ENCODE measurements at regions not wholly inside any gene's neighbourhood (a gene's known extent, or its start where the extent isn't known, plus 50 kb on each side); places are given as distances from the start of the nearest gene placed in this dataset.
"Not testable (repeated sequence)": the region's sequence is repeated elsewhere in the genome, so short reads cannot be mapped to it uniquely, and the experiment has no call there.

DNA sequence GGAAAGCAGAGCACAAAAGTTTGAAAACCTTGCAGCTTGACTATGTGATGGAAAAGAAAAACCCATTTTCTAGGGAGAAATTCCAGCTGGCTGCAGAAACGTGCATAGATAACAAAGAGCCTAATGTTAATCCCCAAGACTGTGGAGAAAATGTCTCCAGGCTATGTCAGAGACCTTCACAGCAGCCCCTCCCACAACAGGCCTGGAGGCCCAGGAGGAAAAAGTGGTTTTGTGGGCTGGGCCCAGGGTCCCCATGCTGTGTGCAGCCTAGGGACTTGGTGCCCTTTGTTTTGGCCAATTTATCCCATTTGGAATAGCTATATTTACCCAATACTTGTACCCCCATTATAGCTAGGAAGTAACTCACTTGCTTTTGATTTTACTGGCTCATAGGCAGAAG is 484.1 kb upstream of the HTR1E start:
- no peak overlapping the region for H3K27ac Mint-ChIP-seq
- no peak for ATAC-seq (replicated peaks in 1 of 4)
- H3K27ac ChIP-seq (ENCODE audit: low read length): no peak overlapping the region
- no peak overlapping the region for H3K4me3 ChIP-seq (ENCODE audit: control insufficient read depth in 1 of 2, extremely low read depth in 1 of 2, low read length in 1 of 2)
- no peaks in the 10 kb centered on the region for H3K36me3 Mint-ChIP-seq
- H3K36me3 ChIP-seq (ENCODE audit: control insufficient read depth in 2 of 2, extremely low read depth in 1 of 2, insufficient read depth in 1 of 2, low read length in 1 of 2): no peaks in the 10 kb centered on the region
- peaks cover 2% of the 10 kb centered on the region for H3K9me3 ChIP-seq
- ChIA-PET CTCF (no interaction called here), POLR2A (no interaction called here)
- H3K4me1 Mint-ChIP-seq: no peaks in the 10 kb centered on the region
- H3K4me3 Mint-ChIP-seq: no peak overlapping the region
- H3K9me3 Mint-ChIP-seq: peaks cover 9 to 24% (median 17%) of the 10 kb centered on the region in 3 donors
- no peaks in the 10 kb centered on the region for H3K27me3 Mint-ChIP-seq
- H3K4me1 ChIP-seq (ENCODE audit: control insufficient read depth in 1 of 2, extremely low read depth in 1 of 2, insufficient read depth in 2 of 2, low read length in 2 of 2): no peaks in the 10 kb centered on the region
- no CpG with 5 or more reads among the region's 1 CpG for WGBS (ENCODE audit: insufficient coverage)
- H3K27me3 ChIP-seq (replicated peaks in 1 of 2; ENCODE audit: control insufficient read depth in 2 of 2, extremely low read depth in 1 of 2, insufficient read depth in 2 of 2, low read length in 1 of 2): no peaks in the 10 kb centered on the region
- DNase-seq: no peak

DNA sequence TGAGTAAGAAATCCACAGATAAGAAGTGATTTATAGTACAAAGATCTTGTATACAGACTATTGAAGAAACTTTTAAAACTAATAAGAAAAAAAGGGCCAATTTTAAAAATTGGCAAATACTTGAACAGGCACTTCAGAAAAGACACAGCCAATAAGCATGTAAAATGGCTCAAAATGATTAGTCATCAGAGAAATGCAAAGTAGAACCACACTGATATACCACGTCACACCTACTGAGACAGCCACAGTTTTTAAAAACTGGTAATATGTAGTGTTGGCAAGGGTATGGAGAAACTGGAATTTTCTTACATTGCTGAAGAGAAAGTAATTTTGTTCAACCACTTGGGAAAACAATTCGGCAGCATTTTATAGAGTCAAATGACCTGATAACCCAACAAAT is 488.9 kb upstream of the HTR1E start:
- CTCF ChIA-PET: no interaction called here
- no peak overlapping the region for H3K4me3 ChIP-seq (ENCODE audit: control insufficient read depth in 1 of 2, extremely low read depth in 1 of 2, low read length in 1 of 2)
- peaks cover 7 to 14% (median 13%) of the 10 kb centered on the region in 3 donors for H3K9me3 Mint-ChIP-seq
- H3K27ac ChIP-seq (ENCODE audit: low read length): no peak overlapping the region
- H3K27me3 Mint-ChIP-seq: no peaks in the 10 kb centered on the region
- H3K4me3 Mint-ChIP-seq: no peak overlapping the region
- no peaks in the 10 kb centered on the region for H3K36me3 ChIP-seq (ENCODE audit: control insufficient read depth in 2 of 2, extremely low read depth in 1 of 2, insufficient read depth in 1 of 2, low read length in 1 of 2)
- H3K4me1 Mint-ChIP-seq: no peaks in the 10 kb centered on the region
- H3K4me1 ChIP-seq (ENCODE audit: control insufficient read depth in 1 of 2, extremely low read depth in 1 of 2, insufficient read depth in 2 of 2, low read length in 2 of 2): no peaks in the 10 kb centered on the region
- POLR2A ChIA-PET: no interaction called here
- ATAC-seq (replicated peaks in 1 of 4) (no peak), DNase-seq (no peak)
- no peaks in the 10 kb centered on the region for H3K27me3 ChIP-seq (replicated peaks in 1 of 2; ENCODE audit: control insufficient read depth in 2 of 2, extremely low read depth in 1 of 2, insufficient read depth in 2 of 2, low read length in 1 of 2)
- H3K27ac Mint-ChIP-seq: no peak overlapping the region
- H3K36me3 Mint-ChIP-seq: no peaks in the 10 kb centered on the region
- no CpG with 5 or more reads among the region's 2 CpGs for WGBS (ENCODE audit: insufficient coverage)
- H3K9me3 ChIP-seq: no peaks in the 10 kb centered on the region

DNA sequence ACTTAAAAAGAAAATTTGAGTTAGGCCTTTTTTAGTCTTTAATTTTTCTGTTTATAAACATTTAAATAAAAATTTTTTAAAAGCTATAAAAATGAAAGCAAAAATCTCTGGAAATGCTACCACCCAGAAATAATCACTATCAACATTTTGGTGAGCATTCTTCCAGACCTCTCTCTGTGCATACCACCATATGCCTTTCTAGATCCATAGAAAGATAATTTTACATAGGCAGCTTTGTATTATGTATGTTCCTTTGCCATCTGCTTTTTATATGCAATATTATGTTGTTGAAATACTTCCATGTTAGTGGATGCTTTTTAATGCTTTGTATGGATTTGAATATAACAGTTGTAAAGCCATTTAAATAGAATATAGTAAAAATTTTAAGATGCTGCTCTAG is 496.7 kb upstream of the HTR1E start:
- Mint-ChIP-seq H3K4me1 (no peaks in the 10 kb centered on the region), H3K27ac (no peak overlapping the region), H3K9me3 (peaks cover 0 to 11% (median 0%) of the 10 kb centered on the region in 3 donors), H3K4me3 (no peak overlapping the region), H3K36me3 (no peaks in the 10 kb centered on the region), H3K27me3 (no peaks in the 10 kb centered on the region)
- ATAC-seq (replicated peaks in 1 of 4): no peak
- Histone ChIP-seq H3K4me1 (ENCODE audit: control insufficient read depth in 1 of 2, extremely low read depth in 1 of 2, insufficient read depth in 2 of 2, low read length in 2 of 2) (no peaks in the 10 kb centered on the region), H3K27ac (ENCODE audit: low read length) (no peak overlapping the region), H3K36me3 (ENCODE audit: control insufficient read depth in 2 of 2, extremely low read depth in 1 of 2, insufficient read depth in 1 of 2, low read length in 1 of 2) (no peaks in the 10 kb centered on the region), H3K4me3 (ENCODE audit: control insufficient read depth in 1 of 2, extremely low read depth in 1 of 2, low read length in 1 of 2) (no peak overlapping the region), H3K27me3 (replicated peaks in 1 of 2; ENCODE audit: control insufficient read depth in 2 of 2, extremely low read depth in 1 of 2, insufficient read depth in 2 of 2, low read length in 1 of 2) (no peaks in the 10 kb centered on the region), H3K9me3 (no peaks in the 10 kb centered on the region)
- no peak for DNase-seq
- CTCF ChIA-PET: no interaction called here
- POLR2A ChIA-PET: no interaction called here

DNA sequence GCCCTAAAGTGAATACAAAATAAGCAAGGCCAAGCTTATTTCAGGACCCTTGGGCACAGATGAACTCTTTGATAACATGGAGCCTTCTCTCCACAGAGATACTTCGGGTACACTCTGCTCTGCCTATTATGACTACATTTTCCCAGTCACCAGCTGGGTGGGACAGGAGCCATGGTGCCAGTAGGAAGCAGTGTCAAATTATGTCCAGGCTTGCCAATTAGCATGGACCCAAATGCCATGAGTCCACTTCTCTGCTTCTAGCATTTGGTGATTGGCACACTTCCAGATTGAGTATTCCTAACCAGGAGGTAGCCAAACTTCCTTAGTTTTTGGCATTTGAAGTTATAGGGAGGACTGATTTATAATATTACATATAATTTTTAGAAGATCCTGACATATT is 513.8 kb upstream of the HTR1E start:
- Histone ChIP-seq H3K4me1 (ENCODE audit: control insufficient read depth in 1 of 2, extremely low read depth in 1 of 2, insufficient read depth in 2 of 2, low read length in 2 of 2) (no peaks in the 10 kb centered on the region), H3K27ac (ENCODE audit: low read length) (no peak overlapping the region), H3K27me3 (replicated peaks in 1 of 2; ENCODE audit: control insufficient read depth in 2 of 2, extremely low read depth in 1 of 2, insufficient read depth in 2 of 2, low read length in 1 of 2) (no peaks in the 10 kb centered on the region), H3K4me3 (ENCODE audit: control insufficient read depth in 1 of 2, extremely low read depth in 1 of 2, low read length in 1 of 2) (no peak overlapping the region), H3K9me3 (no peaks in the 10 kb centered on the region), H3K36me3 (ENCODE audit: control insufficient read depth in 2 of 2, extremely low read depth in 1 of 2, insufficient read depth in 1 of 2, low read length in 1 of 2) (no peaks in the 10 kb centered on the region)
- Mint-ChIP-seq H3K4me1 (no peaks in the 10 kb centered on the region), H3K4me3 (no peak overlapping the region), H3K36me3 (no peaks in the 10 kb centered on the region), H3K27me3 (no peaks in the 10 kb centered on the region), H3K27ac (no peak overlapping the region), H3K9me3 (peaks cover 0 to 5% (median 4%) of the 10 kb centered on the region in 3 donors)
- ChIA-PET POLR2A (no interaction called here), CTCF (no interaction called here)
- 67% methylated on average over 1 of the region's 1 CpG for WGBS (ENCODE audit: insufficient coverage)
- ATAC-seq (replicated peaks in 1 of 4): no peak
- DNase-seq: no peak

DNA sequence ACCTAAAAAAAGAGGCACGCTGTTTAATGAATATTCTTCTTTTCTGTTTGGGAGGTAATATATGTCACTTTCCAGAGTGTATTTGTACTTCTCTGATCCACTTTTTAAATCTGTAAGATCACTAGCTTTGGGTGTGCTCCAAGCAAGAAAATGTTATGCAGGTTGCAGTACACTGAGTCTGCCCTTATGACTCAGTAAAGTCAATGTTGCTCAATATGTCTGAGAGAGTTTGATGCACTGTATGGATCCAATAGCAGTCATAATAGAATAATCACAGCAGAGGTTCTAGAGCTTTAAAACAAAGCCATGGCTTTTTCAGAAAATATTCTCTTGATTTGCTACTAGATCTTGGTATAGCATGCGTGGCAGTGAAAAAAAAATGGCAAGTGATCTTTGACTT is 525.3 kb upstream of the HTR1E start:
- ChIA-PET POLR2A (no interaction called here), CTCF (no interaction called here)
- Histone ChIP-seq H3K4me1 (ENCODE audit: control insufficient read depth in 1 of 2, extremely low read depth in 1 of 2, insufficient read depth in 2 of 2, low read length in 2 of 2) (no peaks in the 10 kb centered on the region), H3K36me3 (ENCODE audit: control insufficient read depth in 2 of 2, extremely low read depth in 1 of 2, insufficient read depth in 1 of 2, low read length in 1 of 2) (no peaks in the 10 kb centered on the region), H3K9me3 (no peaks in the 10 kb centered on the region), H3K27ac (ENCODE audit: low read length) (no peak overlapping the region), H3K27me3 (replicated peaks in 1 of 2; ENCODE audit: control insufficient read depth in 2 of 2, extremely low read depth in 1 of 2, insufficient read depth in 2 of 2, low read length in 1 of 2) (no peaks in the 10 kb centered on the region), H3K4me3 (ENCODE audit: control insufficient read depth in 1 of 2, extremely low read depth in 1 of 2, low read length in 1 of 2) (no peak overlapping the region)
- no peak for ATAC-seq (replicated peaks in 1 of 4)
- no peak for DNase-seq
- H3K27me3 Mint-ChIP-seq: no peaks in the 10 kb centered on the region
- peaks cover 0 to 14% (median 0%) of the 10 kb centered on the region in 3 donors for H3K9me3 Mint-ChIP-seq
- 100% methylated on average over 1 of the region's 2 CpGs for WGBS (ENCODE audit: insufficient coverage)
- no peaks in the 10 kb centered on the region for H3K4me1 Mint-ChIP-seq
- H3K27ac Mint-ChIP-seq: no peak overlapping the region
- no peak overlapping the region for H3K4me3 Mint-ChIP-seq
- no peaks in the 10 kb centered on the region for H3K36me3 Mint-ChIP-seq

DNA sequence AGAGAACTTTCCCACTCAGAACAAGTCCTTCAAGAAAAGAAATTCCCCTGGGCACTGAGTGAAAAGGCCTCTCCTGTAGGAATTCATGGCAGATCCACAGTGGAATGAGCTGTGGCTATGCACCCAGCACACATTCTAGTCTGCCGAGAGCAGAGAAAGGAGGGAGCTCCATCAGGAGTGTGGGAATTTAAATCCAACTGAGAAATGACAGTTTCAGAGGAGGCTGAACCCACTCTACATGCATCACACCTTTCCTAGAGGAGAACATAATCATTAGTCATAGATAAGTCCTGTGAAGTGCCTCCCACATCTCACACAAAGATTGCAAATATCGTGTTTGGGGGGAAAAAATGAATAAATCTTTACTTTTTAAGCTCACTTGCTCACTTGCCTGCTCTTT is 530.2 kb upstream of the HTR1E start:
- no peaks in the 10 kb centered on the region for H3K4me1 Mint-ChIP-seq
- no peak overlapping the region for H3K4me3 Mint-ChIP-seq
- CTCF ChIA-PET: no interaction called here
- no peaks in the 10 kb centered on the region for H3K36me3 Mint-ChIP-seq
- Histone ChIP-seq H3K4me1 (ENCODE audit: control insufficient read depth in 1 of 2, extremely low read depth in 1 of 2, insufficient read depth in 2 of 2, low read length in 2 of 2) (no peaks in the 10 kb centered on the region), H3K4me3 (ENCODE audit: control insufficient read depth in 1 of 2, extremely low read depth in 1 of 2, low read length in 1 of 2) (no peak overlapping the region), H3K36me3 (ENCODE audit: control insufficient read depth in 2 of 2, extremely low read depth in 1 of 2, insufficient read depth in 1 of 2, low read length in 1 of 2) (no peaks in the 10 kb centered on the region), H3K27ac (ENCODE audit: low read length) (no peak overlapping the region), H3K27me3 (replicated peaks in 1 of 2; ENCODE audit: control insufficient read depth in 2 of 2, extremely low read depth in 1 of 2, insufficient read depth in 2 of 2, low read length in 1 of 2) (no peaks in the 10 kb centered on the region), H3K9me3 (no peaks in the 10 kb centered on the region)
- no peak for DNase-seq
- peaks cover 3 to 15% (median 4%) of the 10 kb centered on the region in 3 donors for H3K9me3 Mint-ChIP-seq
- no peak for ATAC-seq (replicated peaks in 1 of 4)
- WGBS (ENCODE audit: insufficient coverage): no CpG with 5 or more reads among the region's 2 CpGs
- no peak overlapping the region for H3K27ac Mint-ChIP-seq
- no peaks in the 10 kb centered on the region for H3K27me3 Mint-ChIP-seq
- POLR2A ChIA-PET: no interaction called here

DNA sequence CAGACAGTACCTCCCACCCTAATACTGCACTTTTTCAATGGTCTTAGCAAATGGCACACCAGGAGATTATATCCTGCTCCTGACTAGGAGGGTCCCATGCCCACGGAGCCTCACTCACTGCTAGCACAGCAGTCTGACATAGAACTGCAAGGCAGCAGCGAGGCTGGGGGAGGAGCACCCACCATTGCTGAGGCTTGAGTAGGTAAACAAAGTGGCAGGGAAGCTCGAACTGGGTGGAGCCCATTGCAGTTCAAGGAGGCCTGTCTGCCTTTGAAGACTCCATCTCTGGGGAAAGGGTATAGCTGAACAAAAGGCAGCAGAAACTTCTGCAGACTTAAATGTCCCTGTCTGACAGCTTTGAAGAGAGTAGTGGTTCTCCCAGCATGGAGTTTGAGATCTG is 544.5 kb upstream of the HTR1E start:
- H3K27ac Mint-ChIP-seq; H3K27me3 Mint-ChIP-seq; H3K27me3 ChIP-seq (replicated peaks in 1 of 2; ENCODE audit: control insufficient read depth in 2 of 2, extremely low read depth in 1 of 2, insufficient read depth in 2 of 2, low read length in 1 of 2); ATAC-seq (replicated peaks in 1 of 4); H3K36me3 Mint-ChIP-seq; CTCF ChIA-PET; POLR2A ChIA-PET; H3K27ac ChIP-seq (ENCODE audit: low read length); H3K4me3 Mint-ChIP-seq; H3K4me3 ChIP-seq (ENCODE audit: control insufficient read depth in 1 of 2, extremely low read depth in 1 of 2, low read length in 1 of 2); H3K36me3 ChIP-seq (ENCODE audit: control insufficient read depth in 2 of 2, extremely low read depth in 1 of 2, insufficient read depth in 1 of 2, low read length in 1 of 2); H3K4me1 ChIP-seq (ENCODE audit: control insufficient read depth in 1 of 2, extremely low read depth in 1 of 2, insufficient read depth in 2 of 2, low read length in 2 of 2); H3K9me3 ChIP-seq; DNase-seq; H3K4me1 Mint-ChIP-seq: not testable (repeated sequence)
- WGBS (ENCODE audit: insufficient coverage): 67% methylated on average over 1 of the region's 3 CpGs
- H3K9me3 Mint-ChIP-seq: peaks cover 15 to 22% (median 15%) of the 10 kb centered on the region in 3 donors
